Keratinocyte (primary cell): ENCODE measurements at regions not wholly inside any gene's neighbourhood (a gene's known extent, or its start where the extent isn't known, plus 50 kb on each side); places are given as distances from the start of the nearest gene placed in this dataset.

Experiments used
- CTCF ChIP-seq, 3 experiments: IDR thresholded peaks in 1 of 3; conservative IDR thresholded peaks in 1 of 3; optimal IDR thresholded peaks in 1 of 3; 2 replicates in 2 of 3; 3 replicates in 1 of 3; pipeline versions ENCODE3 to v1.5.1; 2011; ENCODE audit warnings: low read length in 3 of 3, mild to moderate bottlenecking in 3 of 3, moderate library complexity in 2 of 3, control low read depth in 1 of 3, inconsistent platforms in 1 of 3; ENCODE audit not compliant: insufficient read depth in 2 of 3; ENCODE audit errors: extremely low read depth in 1 of 3
- EZH2 ChIP-seq: IDR thresholded peaks from one replicate; pipeline ENCODE4 v1.6.1; 2012; ENCODE audit warnings: inconsistent platforms, mild to moderate bottlenecking, low read length, moderate library complexity

GRCh38 chr6:56310241-56310640 is 62.9 kb upstream of the COL21A1 start:
- TF ChIP-seq CTCF (optimal IDR thresholded peaks at IDR 0.05 in 1 of 3, IDR thresholded peaks at IDR 0.05 in 1 of 3, conservative IDR thresholded peaks at IDR 0.05 in 1 of 3; ENCODE audit: extremely low read depth in 1 of 3, insufficient read depth in 2 of 3, low read length in 3 of 3): no peak
- no peak for TF ChIP-seq EZH2
